ENCODE measurements at regions not wholly inside any gene's neighbourhood (a gene's known extent, or its start where the extent isn't known, plus 50 kb on each side); places are given as distances from the start of the nearest gene placed in this dataset.
"Not testable (repeated sequence)": the region's sequence is repeated elsewhere in the genome, so short reads cannot be mapped to it uniquely, and the experiment has no call there.

- Histone ChIP-seq H4K20me1 (ENCODE audit: control insufficient read depth, insufficient read depth, low read depth, low read length) (no peaks in the 10 kb centered on the region), H3K4me2 (ENCODE audit: low read length) (no peak overlapping the region), H3K9me2 (replicated peaks; ENCODE audit: control insufficient read depth, low read length) (no peaks in the 10 kb centered on the region), H3K4me1 (ENCODE audit: control insufficient read depth, low read length) (no peaks in the 10 kb centered on the region), H3K9me3 (ENCODE audit: control insufficient read depth, insufficient read depth, low read length) (no peaks in the 10 kb centered on the region), H3K27ac (ENCODE audit: low read depth, low read length) (no peak overlapping the region), H3F3A (ENCODE audit: control insufficient read depth, insufficient read depth) (no peaks in the 10 kb centered on the region), H3K4me3 (ENCODE audit: low read length) (no peak overlapping the region), H3K36me3 (ENCODE audit: control insufficient read depth, low read length) (no peaks in the 10 kb centered on the region), H3K79me2 (ENCODE audit: control insufficient read depth, low read length) (no peaks in the 10 kb centered on the region), H3K27me3 (ENCODE audit: control insufficient read depth, low read length) (no peaks in the 10 kb centered on the region)
- TF ChIP-seq CTCF (IDR thresholded peaks at IDR 0.05; ENCODE audit: low read depth, low read length, poor library complexity, severe bottlenecking) (no peak), EZH2phosphoT487 (IDR thresholded peaks at IDR 0.05; ENCODE audit: borderline replicate concordance, low read length) (no peak)
These were observed 462.6 kb downstream of the RNF144A start for GRCh38 chr2:7379799-7380198.

- H4K20me1 ChIP-seq (ENCODE audit: control insufficient read depth, insufficient read depth, low read depth, low read length), result no peaks in the 10 kb centered on the region
- no peaks in the 10 kb centered on the region for H3F3A ChIP-seq (ENCODE audit: control insufficient read depth, insufficient read depth)
- TF ChIP-seq EZH2phosphoT487 (IDR thresholded peaks at IDR 0.05; ENCODE audit: borderline replicate concordance, low read length) (no peak), CTCF (IDR thresholded peaks at IDR 0.05; ENCODE audit: low read depth, low read length, poor library complexity, severe bottlenecking) (no peak)
- H3K4me1 ChIP-seq (ENCODE audit: control insufficient read depth, low read length), result no peaks in the 10 kb centered on the region
- H3K36me3 ChIP-seq (ENCODE audit: control insufficient read depth, low read length), result no peaks in the 10 kb centered on the region
- H3K9me3 ChIP-seq (ENCODE audit: control insufficient read depth, insufficient read depth, low read length), result no peaks in the 10 kb centered on the region
- H3K79me2 ChIP-seq (ENCODE audit: control insufficient read depth, low read length), result no peaks in the 10 kb centered on the region
- no peak overlapping the region for H3K27ac ChIP-seq (ENCODE audit: low read depth, low read length)
- no peaks in the 10 kb centered on the region for H3K9me2 ChIP-seq (replicated peaks; ENCODE audit: control insufficient read depth, low read length)
- H3K4me3 ChIP-seq (ENCODE audit: low read length), result no peak overlapping the region
- H3K4me2 ChIP-seq (ENCODE audit: low read length), result no peak overlapping the region
- no peaks in the 10 kb centered on the region for H3K27me3 ChIP-seq (ENCODE audit: control insufficient read depth, low read length)
These were observed 467.6 kb downstream of the RNF144A start for GRCh38 chr2:7384773-7385349.

GRCh38 chr2:7390311-7390710, 473.1 kb downstream of the RNF144A start:
- not testable (repeated sequence) for H3K27me3 ChIP-seq (ENCODE audit: control insufficient read depth, low read length); H3K9me3 ChIP-seq (ENCODE audit: control insufficient read depth, insufficient read depth, low read length); H3K9me2 ChIP-seq (replicated peaks; ENCODE audit: control insufficient read depth, low read length); H3K4me2 ChIP-seq (ENCODE audit: low read length); H3K4me3 ChIP-seq (ENCODE audit: low read length); H3K36me3 ChIP-seq (ENCODE audit: control insufficient read depth, low read length); H3K4me1 ChIP-seq (ENCODE audit: control insufficient read depth, low read length); H3F3A ChIP-seq (ENCODE audit: control insufficient read depth, insufficient read depth); H3K79me2 ChIP-seq (ENCODE audit: control insufficient read depth, low read length); H3K27ac ChIP-seq (ENCODE audit: low read depth, low read length); H4K20me1 ChIP-seq (ENCODE audit: control insufficient read depth, insufficient read depth, low read depth, low read length)

- Histone ChIP-seq H3K27ac (ENCODE audit: low read depth, low read length) (no peak overlapping the region), H3K4me3 (ENCODE audit: low read length) (no peak overlapping the region), H3K4me1 (ENCODE audit: control insufficient read depth, low read length) (no peaks in the 10 kb centered on the region), H3K27me3 (ENCODE audit: control insufficient read depth, low read length) (no peaks in the 10 kb centered on the region), H3K36me3 (ENCODE audit: control insufficient read depth, low read length) (no peaks in the 10 kb centered on the region), H3K9me2 (replicated peaks; ENCODE audit: control insufficient read depth, low read length) (no peaks in the 10 kb centered on the region), H4K20me1 (ENCODE audit: control insufficient read depth, insufficient read depth, low read depth, low read length) (no peaks in the 10 kb centered on the region), H3K79me2 (ENCODE audit: control insufficient read depth, low read length) (no peaks in the 10 kb centered on the region), H3K9me3 (ENCODE audit: control insufficient read depth, insufficient read depth, low read length) (no peaks in the 10 kb centered on the region), H3F3A (ENCODE audit: control insufficient read depth, insufficient read depth) (no peaks in the 10 kb centered on the region), H3K4me2 (ENCODE audit: low read length) (no peak overlapping the region)
- TF ChIP-seq CTCF (IDR thresholded peaks at IDR 0.05; ENCODE audit: low read depth, low read length, poor library complexity, severe bottlenecking), result no peak
- TF ChIP-seq EZH2phosphoT487 (IDR thresholded peaks at IDR 0.05; ENCODE audit: borderline replicate concordance, low read length), result no peak
These were observed 475.0 kb downstream of the RNF144A start for GRCh38 chr2:7392076-7392787.

Measured in DOHH2 (cell line).